ENCODE measurements at regions not wholly inside any gene's neighbourhood (a gene's known extent, or its start where the extent isn't known, plus 50 kb on each side); places are given as distances from the start of the nearest gene placed in this dataset.

DNA sequence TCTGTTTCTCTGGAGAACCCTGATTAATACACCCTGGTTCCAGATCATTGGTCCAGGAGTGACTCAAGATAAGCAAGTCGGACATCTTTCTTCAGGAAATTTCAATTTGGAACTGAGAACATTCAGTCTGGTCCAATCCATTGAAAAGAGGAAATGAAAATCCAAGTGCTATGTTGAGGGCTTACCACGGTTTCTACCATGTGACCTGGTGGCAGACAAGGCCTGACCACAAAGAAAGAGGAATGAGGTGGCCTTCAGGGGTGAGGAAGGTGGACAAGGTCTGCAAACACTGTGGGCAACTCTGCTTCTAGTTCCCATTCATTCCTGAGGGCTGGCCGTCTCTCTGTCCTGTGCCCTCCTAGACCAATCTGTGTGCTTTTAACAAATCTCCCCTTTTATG lies 149.2 kb upstream of the GHITM start:
- H3K9me3 Mint-ChIP-seq (ENCODE audit: unreplicated experiment), result no peaks in the 10 kb centered on the region
- no peak overlapping the region for H3K27ac Mint-ChIP-seq (ENCODE audit: unreplicated experiment)
- peaks cover 3% of the 10 kb centered on the region for H3K27me3 Mint-ChIP-seq (ENCODE audit: unreplicated experiment)
- H3K4me1 Mint-ChIP-seq (ENCODE audit: low read depth, unreplicated experiment), result peaks cover 3% of the 10 kb centered on the region
- TF ChIP-seq, protein P1, sequence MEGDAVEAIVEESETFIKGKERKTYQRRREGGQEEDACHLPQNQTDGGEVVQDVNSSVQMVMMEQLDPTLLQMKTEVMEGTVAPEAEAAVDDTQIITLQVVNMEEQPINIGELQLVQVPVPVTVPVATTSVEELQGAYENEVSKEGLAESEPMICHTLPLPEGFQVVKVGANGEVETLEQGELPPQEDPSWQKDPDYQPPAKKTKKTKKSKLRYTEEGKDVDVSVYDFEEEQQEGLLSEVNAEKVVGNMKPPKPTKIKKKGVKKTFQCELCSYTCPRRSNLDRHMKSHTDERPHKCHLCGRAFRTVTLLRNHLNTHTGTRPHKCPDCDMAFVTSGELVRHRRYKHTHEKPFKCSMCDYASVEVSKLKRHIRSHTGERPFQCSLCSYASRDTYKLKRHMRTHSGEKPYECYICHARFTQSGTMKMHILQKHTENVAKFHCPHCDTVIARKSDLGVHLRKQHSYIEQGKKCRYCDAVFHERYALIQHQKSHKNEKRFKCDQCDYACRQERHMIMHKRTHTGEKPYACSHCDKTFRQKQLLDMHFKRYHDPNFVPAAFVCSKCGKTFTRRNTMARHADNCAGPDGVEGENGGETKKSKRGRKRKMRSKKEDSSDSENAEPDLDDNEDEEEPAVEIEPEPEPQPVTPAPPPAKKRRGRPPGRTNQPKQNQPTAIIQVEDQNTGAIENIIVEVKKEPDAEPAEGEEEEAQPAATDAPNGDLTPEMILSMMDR (IDR thresholded peaks at IDR 0.05; ENCODE audit: partially characterized antibody, unreplicated experiment), result no peak
- no peaks in the 10 kb centered on the region for H3K36me3 Mint-ChIP-seq (ENCODE audit: unreplicated experiment)
- H3K4me3 Mint-ChIP-seq (ENCODE audit: unreplicated experiment), result no peak overlapping the region
- DNase-seq, result no peak

DNA sequence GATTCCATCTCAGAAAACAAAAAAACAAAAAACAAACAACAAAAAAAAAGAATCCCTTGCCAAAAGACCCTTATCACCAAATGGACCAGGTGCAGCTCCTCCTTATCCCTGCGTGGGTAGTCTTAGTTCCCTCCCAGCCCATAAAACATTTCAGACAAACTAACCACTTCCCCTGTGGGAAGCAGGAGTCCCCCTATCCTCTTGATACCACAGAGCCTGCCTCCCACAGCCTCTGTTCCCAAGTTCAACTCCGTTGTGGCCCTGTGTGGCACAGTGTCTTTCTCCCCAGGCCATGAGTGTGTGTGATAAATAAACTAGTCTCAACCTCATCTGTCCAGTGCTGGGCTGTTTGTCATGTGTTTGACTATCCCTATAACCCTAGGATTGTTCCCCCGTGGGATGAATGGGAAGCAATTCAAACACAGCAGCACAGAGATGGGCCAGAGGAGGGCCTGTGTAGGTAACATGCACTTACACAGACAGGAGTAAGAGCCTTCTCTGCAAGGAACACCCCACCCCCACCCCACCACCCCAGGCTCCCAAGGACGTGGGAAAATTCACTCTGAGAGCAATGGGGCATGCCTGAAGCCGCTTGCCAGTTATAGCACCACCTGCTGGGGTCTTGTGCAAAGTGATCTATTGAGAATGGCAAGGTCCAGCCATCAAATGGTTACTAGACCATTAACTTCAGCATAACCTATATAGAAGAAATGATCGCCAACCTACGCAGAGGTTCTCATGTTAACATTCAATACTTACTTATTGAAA lies 147.1 kb upstream of the GHITM start:
- TF ChIP-seq, protein P1 (IDR thresholded peaks at IDR 0.05; ENCODE audit: partially characterized antibody, unreplicated experiment), result peak; percentile 59
- H3K36me3 Mint-ChIP-seq (ENCODE audit: unreplicated experiment), result no peaks in the 10 kb centered on the region
- peaks cover 9% of the 10 kb centered on the region for H3K27me3 Mint-ChIP-seq (ENCODE audit: unreplicated experiment)
- H3K4me3 Mint-ChIP-seq (ENCODE audit: unreplicated experiment), result no peak overlapping the region
- DNase-seq, result peak; percentile 67
- peaks cover 7% of the 10 kb centered on the region for H3K9me3 Mint-ChIP-seq (ENCODE audit: unreplicated experiment)
- H3K4me1 Mint-ChIP-seq (ENCODE audit: low read depth, unreplicated experiment), result peaks cover 16% of the 10 kb centered on the region
- H3K27ac Mint-ChIP-seq (ENCODE audit: unreplicated experiment), result no peak overlapping the region

DNA sequence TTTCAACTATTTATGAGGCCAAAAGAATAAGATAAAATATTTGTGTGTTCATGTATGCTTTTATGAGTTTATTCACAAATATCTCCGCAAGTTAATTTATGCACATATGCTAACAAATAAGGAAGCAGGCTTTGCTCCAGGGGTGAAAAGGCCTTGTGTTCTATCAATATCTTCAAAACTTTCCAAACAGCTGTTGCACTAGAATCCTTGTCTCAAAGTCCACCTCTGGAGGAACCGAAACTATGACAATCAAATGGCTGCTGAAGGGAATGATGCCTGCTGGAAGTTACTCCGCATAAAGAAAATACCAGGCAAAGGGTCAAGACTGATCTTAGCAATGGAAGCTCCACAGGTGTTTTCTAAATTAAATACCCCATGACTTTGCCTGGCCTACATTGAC lies 145.0 kb upstream of the GHITM start:
- peaks cover 7% of the 10 kb centered on the region for H3K9me3 Mint-ChIP-seq (ENCODE audit: unreplicated experiment)
- TF ChIP-seq, protein P1 (IDR thresholded peaks at IDR 0.05; ENCODE audit: partially characterized antibody, unreplicated experiment), result no peak
- no peak for DNase-seq
- peaks cover 6% of the 10 kb centered on the region for H3K36me3 Mint-ChIP-seq (ENCODE audit: unreplicated experiment)
- no peak overlapping the region for H3K27ac Mint-ChIP-seq (ENCODE audit: unreplicated experiment)
- peaks cover 16% of the 10 kb centered on the region for H3K4me1 Mint-ChIP-seq (ENCODE audit: low read depth, unreplicated experiment)
- peaks cover 9% of the 10 kb centered on the region for H3K27me3 Mint-ChIP-seq (ENCODE audit: unreplicated experiment)
- no peak overlapping the region for H3K4me3 Mint-ChIP-seq (ENCODE audit: unreplicated experiment)

DNA sequence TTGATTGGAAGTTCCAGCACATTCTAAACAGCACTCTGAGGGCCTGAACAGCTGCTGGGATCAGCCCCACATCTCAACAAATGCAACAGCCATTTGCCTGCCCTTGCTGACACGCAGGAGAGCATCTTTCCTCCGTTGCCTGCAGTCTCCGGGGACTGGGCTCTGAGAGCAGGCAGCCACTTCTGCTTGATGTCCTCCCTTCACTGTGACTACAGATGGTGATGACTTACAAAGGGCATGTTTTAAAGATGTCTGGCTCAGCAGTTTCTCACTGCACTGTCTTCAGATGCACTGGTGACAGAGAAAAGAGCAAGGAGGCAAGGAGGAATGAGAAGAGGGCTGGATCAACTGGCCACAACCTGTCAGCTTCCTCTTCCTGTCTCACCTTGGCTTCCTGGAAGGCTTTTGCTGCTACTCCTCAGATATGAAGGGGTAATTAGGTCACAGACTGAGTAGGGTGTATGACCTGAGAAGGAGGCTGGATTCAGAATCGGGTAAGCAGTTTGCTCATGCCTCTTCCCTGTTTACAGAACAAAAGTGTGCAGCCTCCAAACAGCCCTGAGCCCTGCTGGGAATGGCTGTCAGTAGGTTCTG lies 143.5 kb upstream of the GHITM start:
- peak overlapping the region; percentile 83 for H3K27ac Mint-ChIP-seq (ENCODE audit: unreplicated experiment)
- H3K4me3 Mint-ChIP-seq (ENCODE audit: unreplicated experiment), result peak overlapping the region; percentile 69
- H3K9me3 Mint-ChIP-seq (ENCODE audit: unreplicated experiment), result peaks cover 7% of the 10 kb centered on the region
- peaks cover 9% of the 10 kb centered on the region for H3K27me3 Mint-ChIP-seq (ENCODE audit: unreplicated experiment)
- peaks cover 6% of the 10 kb centered on the region for H3K36me3 Mint-ChIP-seq (ENCODE audit: unreplicated experiment)
- TF ChIP-seq, protein P1 (IDR thresholded peaks at IDR 0.05; ENCODE audit: partially characterized antibody, unreplicated experiment), result no peak
- DNase-seq, result peak; percentile 77
- peaks cover 24% of the 10 kb centered on the region for H3K4me1 Mint-ChIP-seq (ENCODE audit: low read depth, unreplicated experiment)

DNA sequence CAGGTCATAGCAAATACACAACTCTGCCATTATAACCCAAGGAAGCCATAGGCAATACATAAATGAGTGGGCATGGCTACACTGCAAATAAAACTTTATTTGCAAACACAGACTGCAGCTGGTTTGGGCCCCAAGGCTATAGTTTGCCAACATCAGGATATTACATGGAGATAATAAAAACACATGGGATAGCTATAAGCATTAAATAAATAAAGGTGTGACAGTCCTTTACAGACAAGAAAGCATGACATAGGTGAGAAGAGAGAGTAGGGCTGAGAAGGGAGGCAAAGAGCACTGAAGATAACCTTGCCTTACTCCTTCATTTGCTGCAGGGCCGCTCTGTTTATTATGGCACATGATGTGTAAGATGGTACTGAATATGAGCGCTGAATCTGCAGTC lies 135.1 kb upstream of the GHITM start:
- Mint-ChIP-seq H3K36me3 (ENCODE audit: unreplicated experiment) (no peaks in the 10 kb centered on the region), H3K27ac (ENCODE audit: unreplicated experiment) (no peak overlapping the region), H3K27me3 (ENCODE audit: unreplicated experiment) (peaks cover 2% of the 10 kb centered on the region), H3K9me3 (ENCODE audit: unreplicated experiment) (peaks cover 2% of the 10 kb centered on the region), H3K4me3 (ENCODE audit: unreplicated experiment) (no peak overlapping the region), H3K4me1 (ENCODE audit: low read depth, unreplicated experiment) (peaks cover 8% of the 10 kb centered on the region)
- DNase-seq, result no peak
- TF ChIP-seq, protein P1 (IDR thresholded peaks at IDR 0.05; ENCODE audit: partially characterized antibody, unreplicated experiment), result no peak

Data from glutamatergic neuron (in vitro differentiated cells).